Cerebellar cortex (tissue), 1 donor: ENCODE measurements at regions not wholly inside any gene's neighbourhood (a gene's known extent, or its start where the extent isn't known, plus 50 kb on each side); places are given as distances from the start of the nearest gene placed in this dataset.

Experiments
- DNase-seq: peaks from one replicate; pipeline ENCODE4 v3.0.0-alpha.2; 2015; ENCODE audit warnings: low spot score

- no peak for DNase-seq
Measured at GRCh38 chr5:103621548-103621930, 59.0 kb upstream of the NUDT12 start.

GRCh38 chr5:103620851-103621547 lies 58.4 kb upstream of the NUDT12 start:
- no peak for DNase-seq

DNA sequence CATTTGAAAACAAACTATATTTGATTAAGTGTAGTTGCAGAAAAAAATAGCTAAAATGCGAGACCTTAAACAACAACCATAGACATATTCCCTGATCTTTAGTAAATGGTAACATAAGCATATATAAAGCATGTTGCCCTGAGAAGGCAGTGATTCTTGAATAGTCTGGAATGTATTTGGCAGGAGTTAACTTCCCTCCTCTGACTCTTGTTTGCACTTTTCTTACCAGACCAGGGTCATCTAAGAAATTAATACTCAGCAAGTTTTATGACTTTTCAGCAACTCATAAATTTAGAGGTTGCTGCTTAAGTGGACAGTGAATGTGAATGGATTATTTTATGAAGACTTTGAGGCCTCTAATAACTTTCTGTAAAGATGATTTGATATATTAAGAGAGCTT lies 55.3 kb upstream of the NUDT12 start:
- DNase-seq, result no peak

- no peak for DNase-seq
Measured at GRCh38 chr5:103617090-103617489, 54.5 kb upstream of the NUDT12 start.

- no peak for DNase-seq
Measured at GRCh38 chr5:103612545-103612944, 50.0 kb upstream of the NUDT12 start.
